IPS-20b (cell line): ENCODE measurements at regions not wholly inside any gene's neighbourhood (a gene's known extent, or its start where the extent isn't known, plus 50 kb on each side); places are given as distances from the start of the nearest gene placed in this dataset.
"Not testable (repeated sequence)": the region's sequence is repeated elsewhere in the genome, so short reads cannot be mapped to it uniquely, and the experiment has no call there.

Source experiments
- H3K27ac ChIP-seq: one replicate; pipeline ENCODE4 v1.5.1; 2013; ENCODE audit warnings: low read length
- H3K27me3 ChIP-seq: 2 replicates; pipeline ENCODE4 v1.6.1; 2013; ENCODE audit warnings: mild to moderate bottlenecking, low read length, inconsistent platforms; ENCODE audit not compliant: insufficient read depth
- H3K36me3 ChIP-seq: 2 replicates; pipeline ENCODE4 v1.6.1; 2013; ENCODE audit warnings: low read depth, mild to moderate bottlenecking, inconsistent platforms, low read length, moderate library complexity; ENCODE audit not compliant: insufficient read depth
- H3K4me1 ChIP-seq: 2 replicates; pipeline ENCODE4 v1.6.1; 2013; ENCODE audit warnings: mild to moderate bottlenecking, control low read depth, inconsistent platforms, low read length, moderate library complexity; ENCODE audit not compliant: insufficient read depth
- H3K4me3 ChIP-seq: 2 replicates; pipeline ENCODE4 v1.5.1; 2013; ENCODE audit warnings: mild to moderate bottlenecking, low read length, inconsistent platforms
- H3K9ac ChIP-seq: 2 replicates; pipeline ENCODE4 v1.6.1; 2013; ENCODE audit warnings: low read depth, mild to moderate bottlenecking, inconsistent platforms, low read length, moderate library complexity
- H3K9me3 ChIP-seq: 2 replicates; pipeline ENCODE4 v1.6.1; 2013; ENCODE audit warnings: mild to moderate bottlenecking, low read depth, low read length, inconsistent platforms; ENCODE audit not compliant: insufficient read depth

- no peaks in the 10 kb centered on the region for H3K9me3 ChIP-seq
Measured at GRCh38 chr3:67941433-67942030, 287.1 kb upstream of the SUCLG2 start.

GRCh38 chr3:67940210-67940952 is 286.0 kb upstream of the SUCLG2 start:
- H3K9me3 ChIP-seq, result no peaks in the 10 kb centered on the region

More at GRCh38 chr3:67941433-67942030, 287.1 kb upstream of the SUCLG2 start:
- H3K4me1 ChIP-seq, result no peaks in the 10 kb centered on the region
- H3K36me3 ChIP-seq, result no peaks in the 10 kb centered on the region
- no peaks in the 10 kb centered on the region for H3K27me3 ChIP-seq
- no peak overlapping the region for H3K9ac ChIP-seq
- H3K27ac ChIP-seq, result no peak overlapping the region
- H3K4me3 ChIP-seq, result no peak overlapping the region

GRCh38 chr3:67937498-67938118 is 283.2 kb upstream of the SUCLG2 start:
- Histone ChIP-seq H3K9me3 (no peaks in the 10 kb centered on the region), H3K9ac (no peak overlapping the region), H3K36me3 (no peaks in the 10 kb centered on the region), H3K27ac (no peak overlapping the region), H3K4me1 (no peaks in the 10 kb centered on the region), H3K27me3 (no peaks in the 10 kb centered on the region), H3K4me3 (no peak overlapping the region)

More at GRCh38 chr3:67940210-67940952, 286.0 kb upstream of the SUCLG2 start:
- no peaks in the 10 kb centered on the region for H3K36me3 ChIP-seq
- H3K9ac ChIP-seq, result no peak overlapping the region
- H3K4me1 ChIP-seq, result no peaks in the 10 kb centered on the region
- H3K27me3 ChIP-seq, result no peaks in the 10 kb centered on the region
- no peak overlapping the region for H3K27ac ChIP-seq
- no peak overlapping the region for H3K4me3 ChIP-seq

GRCh38 chr3:67930394-67930793 is 276.0 kb upstream of the SUCLG2 start:
- H3K9ac ChIP-seq, H3K27me3 ChIP-seq, H3K4me3 ChIP-seq, H3K36me3 ChIP-seq, H3K4me1 ChIP-seq, H3K27ac ChIP-seq: not testable (repeated sequence)
- H3K9me3 ChIP-seq, result peaks cover 10% of the 10 kb centered on the region; the same call in 1 of the 2 replicates

- H3K27me3 ChIP-seq, result no peaks in the 10 kb centered on the region
- H3K27ac ChIP-seq, result no peak overlapping the region
- H3K36me3 ChIP-seq, result no peaks in the 10 kb centered on the region
- H3K4me3 ChIP-seq, result no peak overlapping the region
- no peaks in the 10 kb centered on the region for H3K9me3 ChIP-seq
- H3K9ac ChIP-seq, result no peak overlapping the region
- H3K4me1 ChIP-seq, result no peaks in the 10 kb centered on the region
Measured at GRCh38 chr3:67923796-67924195, 269.4 kb upstream of the SUCLG2 start.

GRCh38 chr3:67920969-67921368 is 266.6 kb upstream of the SUCLG2 start:
- no peak overlapping the region for H3K27ac ChIP-seq
- H3K9ac ChIP-seq, result no peak overlapping the region
- no peaks in the 10 kb centered on the region for H3K9me3 ChIP-seq

GRCh38 chr3:67920311-67920710 is 265.9 kb upstream of the SUCLG2 start:
- Histone ChIP-seq H3K9ac (no peak overlapping the region), H3K27me3 (no peaks in the 10 kb centered on the region), H3K9me3 (no peaks in the 10 kb centered on the region), H3K4me3 (no peak overlapping the region), H3K4me1 (no peaks in the 10 kb centered on the region), H3K27ac (no peak overlapping the region), H3K36me3 (no peaks in the 10 kb centered on the region)

More at GRCh38 chr3:67920969-67921368, 266.6 kb upstream of the SUCLG2 start:
- no peaks in the 10 kb centered on the region for H3K36me3 ChIP-seq
- no peaks in the 10 kb centered on the region for H3K4me1 ChIP-seq
- no peaks in the 10 kb centered on the region for H3K27me3 ChIP-seq
- no peak overlapping the region for H3K4me3 ChIP-seq

- H3K4me1 ChIP-seq, result no peaks in the 10 kb centered on the region
- no peak overlapping the region for H3K27ac ChIP-seq
- H3K9ac ChIP-seq, result no peak overlapping the region
- no peaks in the 10 kb centered on the region for H3K36me3 ChIP-seq
- no peaks in the 10 kb centered on the region for H3K27me3 ChIP-seq
- H3K9me3 ChIP-seq, result no peaks in the 10 kb centered on the region
- H3K4me3 ChIP-seq, result no peak overlapping the region
Measured at GRCh38 chr3:67916353-67916752, 261.9 kb upstream of the SUCLG2 start.

- no peaks in the 10 kb centered on the region for H3K4me1 ChIP-seq
- H3K27ac ChIP-seq, result no peak overlapping the region
- no peaks in the 10 kb centered on the region for H3K27me3 ChIP-seq
- no peaks in the 10 kb centered on the region for H3K36me3 ChIP-seq
- H3K9me3 ChIP-seq, result no peaks in the 10 kb centered on the region
- H3K4me3 ChIP-seq, result no peak overlapping the region
- H3K9ac ChIP-seq, result no peak overlapping the region
Measured at GRCh38 chr3:67907735-67908134, 253.3 kb upstream of the SUCLG2 start.

GRCh38 chr3:67906261-67906660 is 251.8 kb upstream of the SUCLG2 start:
- no peaks in the 10 kb centered on the region for H3K36me3 ChIP-seq
- H3K27ac ChIP-seq, result no peak overlapping the region

GRCh38 chr3:67901681-67902080 is 247.3 kb upstream of the SUCLG2 start:
- H3K9ac ChIP-seq, result no peak overlapping the region
- H3K27me3 ChIP-seq, result no peaks in the 10 kb centered on the region
- no peak overlapping the region for H3K27ac ChIP-seq
- H3K36me3 ChIP-seq, result no peaks in the 10 kb centered on the region
- H3K4me1 ChIP-seq, result no peaks in the 10 kb centered on the region
- H3K9me3 ChIP-seq, result no peaks in the 10 kb centered on the region
- H3K4me3 ChIP-seq, result no peak overlapping the region

More at GRCh38 chr3:67906261-67906660, 251.8 kb upstream of the SUCLG2 start:
- Histone ChIP-seq H3K9me3 (no peaks in the 10 kb centered on the region), H3K27me3 (no peaks in the 10 kb centered on the region), H3K4me1 (no peaks in the 10 kb centered on the region), H3K9ac (no peak overlapping the region), H3K4me3 (no peak overlapping the region)

GRCh38 chr3:67898916-67899315 is 244.5 kb upstream of the SUCLG2 start:
- H3K9ac ChIP-seq, result no peak overlapping the region
- no peaks in the 10 kb centered on the region for H3K27me3 ChIP-seq
- H3K36me3 ChIP-seq, result no peaks in the 10 kb centered on the region
- no peaks in the 10 kb centered on the region for H3K9me3 ChIP-seq
- H3K4me1 ChIP-seq, result no peaks in the 10 kb centered on the region
- no peak overlapping the region for H3K4me3 ChIP-seq
- H3K27ac ChIP-seq, result no peak overlapping the region
